ENCODE measurements at regions not wholly inside any gene's neighbourhood (a gene's known extent, or its start where the extent isn't known, plus 50 kb on each side); places are given as distances from the start of the nearest gene placed in this dataset.

DNA sequence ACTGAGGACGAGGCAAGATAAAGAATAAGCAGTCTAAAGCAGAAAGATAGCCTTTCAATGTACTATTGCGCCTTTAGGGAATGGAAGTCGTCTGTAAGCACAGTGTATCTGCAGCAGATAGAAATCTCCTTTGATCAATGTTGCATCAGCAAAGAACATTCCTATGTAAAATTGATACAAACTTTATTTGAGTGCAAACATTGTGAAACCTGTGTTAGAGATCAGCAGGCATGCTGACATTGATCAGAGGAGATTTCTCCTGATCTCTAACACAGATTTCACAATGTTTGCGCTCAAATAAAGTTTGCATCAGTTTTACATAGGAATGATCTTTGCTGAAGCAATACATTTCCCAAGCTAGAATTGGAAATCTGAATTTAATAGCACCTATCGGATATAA lies 1446.8 kb downstream of the MRPL39 start:
- no peak overlapping the region for H3K4me2 ChIP-seq
- H4K20me1 ChIP-seq (replicated peaks; ENCODE audit: insufficient read depth): no peaks in the 10 kb centered on the region
- ATAC-seq: no peak
- H3K4me3 ChIP-seq: no peak overlapping the region
- H3F3A ChIP-seq (replicated peaks; ENCODE audit: low read depth): no peaks in the 10 kb centered on the region
- H2AFZ ChIP-seq: no peak overlapping the region
- Mint-ChIP-seq H3K36me3 (ENCODE audit: low read depth) (peaks cover 3% of the 10 kb centered on the region; the same call in 1 of the 3 replicates), H3K27ac (no peak overlapping the region), H3K4me3 (no peak overlapping the region), H3K4me1 (no peaks in the 10 kb centered on the region), H3K9me3 (peaks cover 70% of the 10 kb centered on the region), H3K27me3 (ENCODE audit: insufficient read depth, low read depth, poor library complexity) (no peaks in the 10 kb centered on the region)
- H3K9me2 ChIP-seq (ENCODE audit: insufficient read depth): no peaks in the 10 kb centered on the region
- no peaks in the 10 kb centered on the region for H3K27me3 ChIP-seq (ENCODE audit: insufficient read depth)
- H3K36me3 ChIP-seq (ENCODE audit: insufficient read depth): no peaks in the 10 kb centered on the region
- DNase-seq (ENCODE audit: low spot score): no peak
- H3K4me1 ChIP-seq (ENCODE audit: insufficient read depth): no peaks in the 10 kb centered on the region
- TF ChIP-seq JUNB (IDR thresholded peaks at IDR 0.05; ENCODE audit: unreplicated experiment): no peak
- no peak for TF ChIP-seq STAT1 (IDR thresholded peaks at IDR 0.05; ENCODE audit: unreplicated experiment)
- TF ChIP-seq, protein P1, sequence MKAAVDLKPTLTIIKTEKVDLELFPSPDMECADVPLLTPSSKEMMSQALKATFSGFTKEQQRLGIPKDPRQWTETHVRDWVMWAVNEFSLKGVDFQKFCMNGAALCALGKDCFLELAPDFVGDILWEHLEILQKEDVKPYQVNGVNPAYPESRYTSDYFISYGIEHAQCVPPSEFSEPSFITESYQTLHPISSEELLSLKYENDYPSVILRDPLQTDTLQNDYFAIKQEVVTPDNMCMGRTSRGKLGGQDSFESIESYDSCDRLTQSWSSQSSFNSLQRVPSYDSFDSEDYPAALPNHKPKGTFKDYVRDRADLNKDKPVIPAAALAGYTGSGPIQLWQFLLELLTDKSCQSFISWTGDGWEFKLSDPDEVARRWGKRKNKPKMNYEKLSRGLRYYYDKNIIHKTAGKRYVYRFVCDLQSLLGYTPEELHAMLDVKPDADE (IDR thresholded peaks at IDR 0.05): no peak
- TF ChIP-seq CREB1 (CRISPR knock-in tag; IDR thresholded peaks at IDR 0.05; ENCODE audit: low read depth): no peak
- no peak for TF ChIP-seq EZH2phosphoT487 (IDR thresholded peaks at IDR 0.05; ENCODE audit: unreplicated experiment)
- no peak for TF ChIP-seq ZNF114 (CRISPR knock-in tag; IDR thresholded peaks at IDR 0.05)
- TF ChIP-seq EZH2 (IDR thresholded peaks at IDR 0.05; ENCODE audit: low read depth, unreplicated experiment): no peak
- TF ChIP-seq, protein P2, sequence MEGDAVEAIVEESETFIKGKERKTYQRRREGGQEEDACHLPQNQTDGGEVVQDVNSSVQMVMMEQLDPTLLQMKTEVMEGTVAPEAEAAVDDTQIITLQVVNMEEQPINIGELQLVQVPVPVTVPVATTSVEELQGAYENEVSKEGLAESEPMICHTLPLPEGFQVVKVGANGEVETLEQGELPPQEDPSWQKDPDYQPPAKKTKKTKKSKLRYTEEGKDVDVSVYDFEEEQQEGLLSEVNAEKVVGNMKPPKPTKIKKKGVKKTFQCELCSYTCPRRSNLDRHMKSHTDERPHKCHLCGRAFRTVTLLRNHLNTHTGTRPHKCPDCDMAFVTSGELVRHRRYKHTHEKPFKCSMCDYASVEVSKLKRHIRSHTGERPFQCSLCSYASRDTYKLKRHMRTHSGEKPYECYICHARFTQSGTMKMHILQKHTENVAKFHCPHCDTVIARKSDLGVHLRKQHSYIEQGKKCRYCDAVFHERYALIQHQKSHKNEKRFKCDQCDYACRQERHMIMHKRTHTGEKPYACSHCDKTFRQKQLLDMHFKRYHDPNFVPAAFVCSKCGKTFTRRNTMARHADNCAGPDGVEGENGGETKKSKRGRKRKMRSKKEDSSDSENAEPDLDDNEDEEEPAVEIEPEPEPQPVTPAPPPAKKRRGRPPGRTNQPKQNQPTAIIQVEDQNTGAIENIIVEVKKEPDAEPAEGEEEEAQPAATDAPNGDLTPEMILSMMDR (conservative IDR thresholded peaks at IDR 0.05; ENCODE audit: low read depth in 2 of 2): no peak
- TF ChIP-seq, protein P3, sequence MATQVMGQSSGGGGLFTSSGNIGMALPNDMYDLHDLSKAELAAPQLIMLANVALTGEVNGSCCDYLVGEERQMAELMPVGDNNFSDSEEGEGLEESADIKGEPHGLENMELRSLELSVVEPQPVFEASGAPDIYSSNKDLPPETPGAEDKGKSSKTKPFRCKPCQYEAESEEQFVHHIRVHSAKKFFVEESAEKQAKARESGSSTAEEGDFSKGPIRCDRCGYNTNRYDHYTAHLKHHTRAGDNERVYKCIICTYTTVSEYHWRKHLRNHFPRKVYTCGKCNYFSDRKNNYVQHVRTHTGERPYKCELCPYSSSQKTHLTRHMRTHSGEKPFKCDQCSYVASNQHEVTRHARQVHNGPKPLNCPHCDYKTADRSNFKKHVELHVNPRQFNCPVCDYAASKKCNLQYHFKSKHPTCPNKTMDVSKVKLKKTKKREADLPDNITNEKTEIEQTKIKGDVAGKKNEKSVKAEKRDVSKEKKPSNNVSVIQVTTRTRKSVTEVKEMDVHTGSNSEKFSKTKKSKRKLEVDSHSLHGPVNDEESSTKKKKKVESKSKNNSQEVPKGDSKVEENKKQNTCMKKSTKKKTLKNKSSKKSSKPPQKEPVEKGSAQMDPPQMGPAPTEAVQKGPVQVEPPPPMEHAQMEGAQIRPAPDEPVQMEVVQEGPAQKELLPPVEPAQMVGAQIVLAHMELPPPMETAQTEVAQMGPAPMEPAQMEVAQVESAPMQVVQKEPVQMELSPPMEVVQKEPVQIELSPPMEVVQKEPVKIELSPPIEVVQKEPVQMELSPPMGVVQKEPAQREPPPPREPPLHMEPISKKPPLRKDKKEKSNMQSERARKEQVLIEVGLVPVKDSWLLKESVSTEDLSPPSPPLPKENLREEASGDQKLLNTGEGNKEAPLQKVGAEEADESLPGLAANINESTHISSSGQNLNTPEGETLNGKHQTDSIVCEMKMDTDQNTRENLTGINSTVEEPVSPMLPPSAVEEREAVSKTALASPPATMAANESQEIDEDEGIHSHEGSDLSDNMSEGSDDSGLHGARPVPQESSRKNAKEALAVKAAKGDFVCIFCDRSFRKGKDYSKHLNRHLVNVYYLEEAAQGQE (IDR thresholded peaks at IDR 0.05; ENCODE audit: unreplicated experiment): no peak
- no peak for TF ChIP-seq POLR2AphosphoS5 (IDR thresholded peaks at IDR 0.05; ENCODE audit: low read depth)
- TF ChIP-seq NANOG (IDR thresholded peaks at IDR 0.05; ENCODE audit: borderline replicate concordance): no peak
- TF ChIP-seq ZNF331 (CRISPR knock-in tag; IDR thresholded peaks at IDR 0.05; ENCODE audit: low read depth): no peak
- TF ChIP-seq, protein P4, sequence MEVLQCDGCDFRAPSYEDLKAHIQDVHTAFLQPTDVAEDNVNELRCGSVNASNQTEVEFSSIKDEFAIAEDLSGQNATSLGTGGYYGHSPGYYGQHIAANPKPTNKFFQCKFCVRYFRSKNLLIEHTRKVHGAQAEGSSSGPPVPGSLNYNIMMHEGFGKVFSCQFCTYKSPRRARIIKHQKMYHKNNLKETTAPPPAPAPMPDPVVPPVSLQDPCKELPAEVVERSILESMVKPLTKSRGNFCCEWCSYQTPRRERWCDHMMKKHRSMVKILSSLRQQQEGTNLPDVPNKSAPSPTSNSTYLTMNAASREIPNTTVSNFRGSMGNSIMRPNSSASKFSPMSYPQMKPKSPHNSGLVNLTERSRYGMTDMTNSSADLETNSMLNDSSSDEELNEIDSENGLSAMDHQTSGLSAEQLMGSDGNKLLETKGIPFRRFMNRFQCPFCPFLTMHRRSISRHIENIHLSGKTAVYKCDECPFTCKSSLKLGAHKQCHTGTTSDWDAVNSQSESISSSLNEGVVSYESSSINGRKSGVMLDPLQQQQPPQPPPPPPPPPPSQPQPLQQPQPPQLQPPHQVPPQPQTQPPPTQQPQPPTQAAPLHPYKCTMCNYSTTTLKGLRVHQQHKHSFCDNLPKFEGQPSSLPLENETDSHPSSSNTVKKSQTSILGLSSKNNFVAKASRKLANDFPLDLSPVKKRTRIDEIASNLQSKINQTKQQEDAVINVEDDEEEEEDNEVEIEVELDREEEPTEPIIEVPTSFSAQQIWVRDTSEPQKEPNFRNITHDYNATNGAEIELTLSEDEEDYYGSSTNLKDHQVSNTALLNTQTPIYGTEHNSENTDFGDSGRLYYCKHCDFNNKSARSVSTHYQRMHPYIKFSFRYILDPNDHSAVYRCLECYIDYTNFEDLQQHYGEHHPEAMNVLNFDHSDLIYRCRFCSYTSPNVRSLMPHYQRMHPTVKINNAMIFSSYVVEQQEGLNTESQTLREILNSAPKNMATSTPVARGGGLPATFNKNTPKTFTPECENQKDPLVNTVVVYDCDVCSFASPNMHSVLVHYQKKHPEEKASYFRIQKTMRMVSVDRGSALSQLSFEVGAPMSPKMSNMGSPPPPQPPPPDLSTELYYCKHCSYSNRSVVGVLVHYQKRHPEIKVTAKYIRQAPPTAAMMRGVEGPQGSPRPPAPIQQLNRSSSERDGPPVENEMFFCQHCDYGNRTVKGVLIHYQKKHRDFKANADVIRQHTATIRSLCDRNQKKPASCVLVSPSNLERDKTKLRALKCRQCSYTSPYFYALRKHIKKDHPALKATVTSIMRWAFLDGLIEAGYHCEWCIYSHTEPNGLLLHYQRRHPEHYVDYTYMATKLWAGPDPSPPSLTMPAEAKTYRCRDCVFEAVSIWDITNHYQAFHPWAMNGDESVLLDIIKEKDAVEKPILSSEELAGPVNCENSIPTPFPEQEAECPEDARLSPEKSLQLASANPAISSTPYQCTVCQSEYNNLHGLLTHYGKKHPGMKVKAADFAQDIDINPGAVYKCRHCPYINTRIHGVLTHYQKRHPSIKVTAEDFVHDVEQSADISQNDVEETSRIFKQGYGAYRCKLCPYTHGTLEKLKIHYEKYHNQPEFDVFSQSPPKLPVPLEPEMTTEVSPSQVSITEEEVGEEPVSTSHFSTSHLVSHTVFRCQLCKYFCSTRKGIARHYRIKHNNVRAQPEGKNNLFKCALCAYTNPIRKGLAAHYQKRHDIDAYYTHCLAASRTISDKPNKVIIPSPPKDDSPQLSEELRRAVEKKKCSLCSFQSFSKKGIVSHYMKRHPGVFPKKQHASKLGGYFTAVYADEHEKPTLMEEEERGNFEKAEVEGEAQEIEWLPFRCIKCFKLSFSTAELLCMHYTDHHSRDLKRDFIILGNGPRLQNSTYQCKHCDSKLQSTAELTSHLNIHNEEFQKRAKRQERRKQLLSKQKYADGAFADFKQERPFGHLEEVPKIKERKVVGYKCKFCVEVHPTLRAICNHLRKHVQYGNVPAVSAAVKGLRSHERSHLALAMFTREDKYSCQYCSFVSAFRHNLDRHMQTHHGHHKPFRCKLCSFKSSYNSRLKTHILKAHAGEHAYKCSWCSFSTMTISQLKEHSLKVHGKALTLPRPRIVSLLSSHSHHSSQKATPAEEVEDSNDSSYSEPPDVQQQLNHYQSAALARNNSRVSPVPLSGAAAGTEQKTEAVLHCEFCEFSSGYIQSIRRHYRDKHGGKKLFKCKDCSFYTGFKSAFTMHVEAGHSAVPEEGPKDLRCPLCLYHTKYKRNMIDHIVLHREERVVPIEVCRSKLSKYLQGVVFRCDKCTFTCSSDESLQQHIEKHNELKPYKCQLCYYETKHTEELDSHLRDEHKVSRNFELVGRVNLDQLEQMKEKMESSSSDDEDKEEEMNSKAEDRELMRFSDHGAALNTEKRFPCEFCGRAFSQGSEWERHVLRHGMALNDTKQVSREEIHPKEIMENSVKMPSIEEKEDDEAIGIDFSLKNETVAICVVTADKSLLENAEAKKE (CRISPR knock-in tag; IDR thresholded peaks at IDR 0.05): no peak
- H3K27ac ChIP-seq (ENCODE audit: low read depth): no peak overlapping the region
- no peaks in the 10 kb centered on the region for H3K79me2 ChIP-seq (replicated peaks; ENCODE audit: insufficient read depth)

Measured in GM23338 (cell line).